HG02852 (cell line): ENCODE measurements at regions not wholly inside any gene's neighbourhood (a gene's known extent, or its start where the extent isn't known, plus 50 kb on each side); places are given as distances from the start of the nearest gene placed in this dataset.

Experiments
- ATAC-seq: cut with Tn5 transposase; IDR thresholded peaks from one replicate; pipeline ENCODE4 v1.9.1; 2021; ENCODE audit warnings: mild to moderate bottlenecking, moderate library complexity; ENCODE audit not compliant: unreplicated experiment

DNA sequence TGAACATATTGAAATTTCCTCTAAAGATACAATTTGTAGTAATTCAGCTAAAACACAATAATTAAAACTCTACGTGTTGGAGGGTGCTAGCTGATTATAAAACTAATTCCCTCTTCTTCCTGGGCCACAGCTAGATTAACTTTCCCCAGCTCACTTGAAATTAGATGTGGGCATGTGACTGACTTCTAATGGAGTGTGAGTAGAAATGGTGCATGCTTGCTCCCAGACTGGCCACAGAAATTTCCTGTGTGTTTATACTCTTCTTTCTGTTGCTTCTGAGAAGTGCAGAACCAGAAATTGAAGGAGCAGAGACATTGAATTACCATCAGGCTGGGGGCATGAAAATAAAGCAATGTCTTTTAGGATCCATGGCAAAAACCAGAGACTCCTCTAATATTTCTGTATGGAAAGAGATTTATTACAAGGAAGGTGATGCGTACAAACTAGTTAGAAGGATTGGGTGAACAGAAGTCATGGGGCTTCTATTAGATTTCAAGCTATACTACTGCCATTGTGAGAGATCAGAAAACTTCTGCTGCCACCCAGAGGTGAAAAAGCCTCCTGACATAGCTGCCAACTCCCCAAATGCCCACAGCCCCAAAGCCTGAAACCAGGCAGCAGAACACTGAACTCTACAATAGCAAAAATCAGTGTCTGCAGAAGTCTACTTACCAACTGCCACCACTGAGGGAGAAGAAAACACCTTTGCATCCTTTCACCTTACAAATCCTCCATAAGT lies 379.2 kb upstream of the MIR17HG start:
- ATAC-seq, result no peak

DNA sequence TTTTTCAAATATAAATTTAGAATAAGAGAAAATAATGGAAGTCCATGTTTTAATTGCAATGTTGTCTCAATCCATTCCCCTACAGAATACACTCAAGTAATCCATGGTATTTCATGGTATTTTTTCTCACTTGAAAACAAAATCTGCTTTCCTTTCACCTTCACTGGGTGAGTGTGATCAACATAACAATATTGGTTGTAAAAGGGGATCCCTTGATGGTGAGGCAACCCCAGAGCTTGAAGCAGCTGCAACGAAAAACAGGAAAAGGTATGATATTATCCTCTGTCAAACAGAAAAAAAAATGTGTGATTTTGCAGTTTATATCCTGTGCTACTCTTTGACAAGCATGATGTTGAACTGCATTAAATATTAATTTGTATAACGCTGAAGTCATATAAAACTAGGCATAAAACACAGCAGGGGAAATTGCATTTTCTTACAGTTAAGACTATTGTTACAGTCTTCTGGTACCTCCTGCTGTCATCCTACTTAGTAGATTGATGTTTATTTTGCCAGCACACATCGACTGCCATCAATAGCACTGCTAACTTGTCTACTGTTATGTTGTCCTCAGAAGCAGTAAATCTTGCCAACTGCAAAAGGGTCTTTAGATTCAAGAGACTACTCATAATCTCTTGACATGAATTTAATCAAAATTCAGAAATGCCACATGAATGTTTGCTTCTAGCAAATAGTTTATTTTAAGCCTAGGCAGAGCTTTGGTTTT lies 373.1 kb upstream of the MIR17HG start:
- ATAC-seq, result no peak

DNA sequence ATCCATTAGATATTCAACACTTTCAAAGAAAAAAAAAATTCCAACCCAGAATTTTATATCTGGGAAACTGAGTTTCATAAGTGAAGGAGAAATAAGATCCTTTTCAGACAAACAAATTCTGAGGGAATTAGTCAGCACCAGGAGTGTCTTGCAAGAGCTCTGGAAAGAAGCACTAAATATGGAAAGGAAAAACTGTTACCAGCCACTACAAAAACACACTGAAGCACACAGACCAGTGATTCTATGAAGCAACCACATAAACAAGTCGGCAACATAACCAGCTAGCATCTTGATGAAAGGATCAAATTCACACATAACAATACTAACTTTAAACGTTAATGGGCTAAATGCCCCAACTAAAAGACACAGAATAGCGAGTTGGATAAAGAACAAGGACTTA lies 368.4 kb upstream of the MIR17HG start:
- ATAC-seq, result no peak

DNA sequence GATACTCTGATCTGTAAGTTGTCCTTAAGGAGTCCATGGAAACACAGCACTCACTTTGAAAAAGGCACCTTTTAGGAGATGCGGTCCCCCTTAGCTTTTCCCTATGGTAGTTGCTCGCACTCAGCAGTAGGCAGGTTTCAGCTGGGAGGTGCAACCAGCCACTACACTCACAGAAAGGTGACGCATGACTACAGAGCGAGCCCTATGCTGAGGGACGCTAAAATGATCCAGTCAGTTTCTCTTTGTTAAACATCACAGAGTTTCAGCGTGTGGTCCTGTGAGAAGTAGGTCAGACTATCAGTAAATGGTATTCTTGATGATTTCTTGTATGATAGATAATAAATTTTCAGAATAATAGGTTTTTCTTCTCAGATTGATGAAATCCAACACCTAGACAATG lies 362.7 kb upstream of the MIR17HG start:
- ATAC-seq, result no peak

DNA sequence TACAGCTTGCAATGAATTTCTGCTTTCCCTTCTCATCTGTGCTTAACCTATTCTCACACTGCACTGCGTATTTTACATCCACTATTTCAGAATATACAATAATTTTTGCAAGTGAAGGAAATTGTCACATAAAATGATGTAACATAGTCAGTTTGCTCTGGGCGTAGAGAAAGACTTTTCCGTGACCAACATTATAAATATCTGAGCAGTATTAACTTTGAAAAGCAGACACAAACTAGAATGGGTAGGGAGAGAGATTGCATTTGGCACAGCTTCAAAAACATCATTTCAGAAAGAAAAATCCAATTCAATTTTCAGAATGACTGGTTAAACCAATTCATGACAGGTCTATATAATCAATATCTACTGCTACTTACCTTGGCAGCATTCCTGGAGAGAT lies 352.5 kb upstream of the MIR17HG start:
- no peak for ATAC-seq

DNA sequence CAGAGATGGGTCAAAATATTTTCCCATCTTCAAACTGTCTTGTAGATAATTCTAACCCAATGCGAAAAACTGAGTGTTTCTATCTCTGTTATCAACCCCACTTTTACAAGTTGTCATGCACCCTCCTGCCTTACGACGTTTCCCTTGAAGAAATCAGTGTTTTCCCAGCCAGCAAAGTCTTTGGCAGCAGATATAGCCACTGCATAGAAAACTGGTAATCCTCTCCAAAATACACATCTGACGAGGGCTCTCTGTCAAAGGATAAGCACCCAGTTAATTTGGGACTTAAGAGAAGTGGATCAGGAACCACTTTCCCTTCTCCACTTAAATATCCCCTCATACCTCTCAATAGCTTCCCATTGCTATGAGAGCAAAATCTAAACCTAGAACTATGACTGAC lies 351.9 kb upstream of the MIR17HG start:
- ATAC-seq, result no peak

DNA sequence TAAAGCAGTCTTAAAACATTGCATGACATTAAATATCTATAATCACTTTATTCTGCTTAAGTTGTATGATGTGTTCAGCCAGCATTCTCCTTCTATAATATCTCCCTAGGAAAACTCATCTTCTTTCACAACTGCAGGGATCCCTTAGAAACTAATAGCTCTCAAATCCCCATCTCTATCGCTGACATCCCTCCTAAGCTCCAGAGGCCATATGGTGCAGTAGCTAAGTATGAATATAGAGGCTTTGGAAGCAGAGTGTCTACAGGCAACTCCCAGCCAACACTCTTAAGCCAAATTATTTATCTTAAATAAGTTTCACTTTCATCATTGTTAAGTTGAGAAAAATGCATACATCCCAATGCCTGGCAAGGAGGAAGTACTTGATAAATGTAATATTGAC lies 349.5 kb upstream of the MIR17HG start:
- ATAC-seq, result no peak

DNA sequence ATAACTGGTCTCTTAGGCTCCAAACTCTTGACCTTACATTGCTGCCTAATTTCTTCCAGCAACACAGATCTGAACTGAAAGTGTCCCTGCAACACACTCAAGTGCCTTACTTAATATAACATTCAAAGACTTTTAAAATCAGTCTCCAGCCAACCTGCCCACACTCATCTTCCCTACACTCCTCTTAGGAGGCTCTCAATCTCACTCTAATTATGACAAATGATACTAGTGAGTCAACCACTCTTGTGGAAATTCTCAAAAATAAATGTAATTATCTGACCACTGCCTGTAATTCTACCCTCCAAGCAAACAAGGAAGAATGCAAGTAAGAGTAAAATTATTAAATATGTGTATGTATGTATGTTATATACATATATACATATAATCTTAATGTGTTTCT lies 348.1 kb upstream of the MIR17HG start:
- no peak for ATAC-seq

DNA sequence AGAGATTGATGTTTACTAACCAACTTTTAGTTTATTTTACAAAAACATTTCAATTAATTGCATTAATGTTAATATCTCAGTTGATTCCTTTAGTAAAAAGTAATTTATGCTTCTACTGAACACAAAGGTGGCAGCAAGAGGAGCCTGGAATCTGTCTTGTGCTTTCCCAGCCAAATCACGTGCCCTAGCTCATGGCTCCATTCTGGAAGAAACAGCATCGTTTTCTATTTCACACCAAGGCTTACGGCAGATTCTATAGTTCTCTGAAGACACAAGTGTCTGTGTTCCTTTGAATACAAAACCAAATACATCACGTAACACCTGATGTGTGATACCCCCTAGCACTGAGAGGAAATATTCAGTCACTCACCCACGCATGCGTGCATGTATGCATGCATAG lies 346.1 kb upstream of the MIR17HG start:
- no peak for ATAC-seq

DNA sequence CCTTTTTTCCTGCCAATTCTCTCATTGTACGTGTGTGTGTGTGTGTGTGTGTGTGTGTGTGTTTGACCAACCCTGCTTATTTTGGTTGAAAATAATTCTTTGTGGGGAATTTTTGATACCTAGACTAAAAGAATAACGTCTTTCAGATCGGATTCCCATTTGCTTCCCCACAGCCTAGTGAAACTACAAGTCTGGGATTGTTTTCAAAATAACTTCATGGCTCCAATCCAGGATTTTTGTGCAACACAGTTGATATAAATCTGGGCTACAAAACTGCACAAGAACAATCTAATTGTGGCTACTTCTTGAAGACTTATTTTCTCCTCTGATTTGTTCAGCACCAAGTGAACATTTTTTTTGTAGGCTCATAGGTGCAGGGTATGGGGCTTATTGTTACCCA lies 332.8 kb upstream of the MIR17HG start:
- ATAC-seq, result no peak

DNA sequence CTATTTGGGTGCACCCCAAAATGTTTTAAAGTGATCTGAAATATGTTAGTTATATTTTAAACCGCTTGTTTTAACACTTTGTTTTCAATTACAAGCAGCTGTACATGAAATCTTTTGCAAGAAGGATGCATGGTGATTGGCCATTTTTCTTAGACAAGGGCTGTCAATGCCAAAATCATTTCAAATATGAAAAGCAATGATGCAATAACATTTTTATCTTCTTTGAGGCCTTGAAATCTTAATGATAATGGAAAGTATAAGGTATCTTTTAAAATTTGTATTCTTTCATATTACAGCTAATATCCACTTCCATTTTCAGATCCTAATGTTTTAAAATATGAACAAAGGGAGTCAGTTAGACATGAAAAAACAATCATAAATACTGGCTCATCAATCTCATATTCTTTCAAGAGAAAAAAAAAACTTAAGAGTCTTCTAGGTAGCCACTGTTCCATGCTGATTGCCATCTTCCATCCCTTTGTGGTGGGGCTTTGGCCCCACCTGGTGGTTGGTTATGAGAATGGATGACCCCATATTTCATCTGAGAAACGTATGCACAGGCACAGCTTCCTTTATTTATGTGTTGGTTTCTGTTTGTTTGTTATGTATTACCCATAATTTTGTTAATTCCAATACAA lies 330.3 kb upstream of the MIR17HG start:
- ATAC-seq, result peak; percentile 99

DNA sequence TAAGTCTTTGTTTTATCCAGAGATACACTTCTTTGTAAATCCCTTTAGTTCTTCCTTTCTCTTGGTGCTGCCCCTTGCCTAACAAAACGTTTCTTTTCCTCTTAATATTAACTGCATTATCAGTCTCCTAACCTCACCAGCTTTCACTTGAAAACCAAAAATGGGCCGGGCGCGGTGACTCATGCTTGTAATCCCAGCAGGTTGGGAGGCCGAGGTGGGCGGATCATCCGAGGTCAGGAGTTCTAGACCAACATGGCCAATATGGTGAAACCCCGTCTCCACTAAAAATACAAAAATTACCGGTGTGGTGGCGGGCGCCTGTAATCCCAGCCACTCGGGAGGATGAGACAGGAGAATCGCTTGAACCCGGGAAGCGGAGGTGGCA lies 329.8 kb upstream of the MIR17HG start:
- ATAC-seq, result peak; percentile 23

DNA sequence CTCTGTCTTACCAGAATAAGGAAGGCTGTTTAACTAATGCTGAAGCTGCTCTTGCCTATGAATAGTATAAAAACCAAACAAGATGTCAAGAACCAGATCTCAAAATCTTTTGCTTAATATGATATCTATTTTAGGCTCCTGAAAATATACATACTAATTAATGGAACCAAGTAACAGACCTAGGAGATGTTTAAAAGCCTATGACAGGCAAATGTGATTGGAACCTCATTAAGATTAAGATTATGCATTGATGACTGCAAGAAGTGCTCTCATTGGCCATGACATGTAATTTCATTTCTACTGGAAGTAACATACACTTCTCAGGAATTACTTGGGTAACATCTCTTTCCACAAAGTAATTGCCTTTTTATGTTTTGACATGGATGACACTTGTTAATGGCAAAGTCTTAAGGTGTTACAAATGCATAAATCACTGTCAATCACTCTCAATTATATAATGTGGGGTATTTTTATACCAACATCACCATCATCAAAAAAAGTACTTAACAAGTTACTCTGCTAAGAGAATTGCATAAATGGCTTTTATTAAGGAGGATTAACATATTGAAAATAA lies 326.9 kb upstream of the MIR17HG start:
- no peak for ATAC-seq

DNA sequence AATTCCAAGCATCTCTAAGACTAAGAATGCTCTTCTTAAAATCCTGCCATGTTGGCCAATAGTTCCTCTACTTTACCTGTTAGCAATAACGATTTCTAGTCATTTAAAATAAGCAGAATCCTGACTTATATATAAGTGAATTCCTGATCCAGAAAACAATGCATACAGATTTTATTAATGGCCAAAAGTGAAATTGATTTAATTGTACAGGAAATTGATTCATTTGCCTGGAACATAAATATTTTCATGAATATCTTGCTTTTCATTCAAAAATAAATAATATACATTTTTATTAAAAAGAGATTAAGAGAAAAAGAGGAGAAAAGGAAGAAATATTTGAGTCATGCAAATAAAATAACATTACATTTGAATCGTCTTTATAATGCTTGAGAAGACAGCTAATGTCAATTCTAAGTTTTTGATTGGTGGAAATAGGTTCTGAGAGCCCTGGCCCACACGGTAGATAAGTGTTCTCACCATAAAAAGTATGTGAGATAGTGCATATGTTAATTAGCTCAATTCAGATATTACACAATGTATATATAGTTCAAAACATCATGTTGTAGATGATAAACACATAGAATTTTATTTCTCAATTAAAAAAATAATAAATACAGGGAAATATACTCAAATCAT lies 323.2 kb upstream of the MIR17HG start:
- no peak for ATAC-seq

DNA sequence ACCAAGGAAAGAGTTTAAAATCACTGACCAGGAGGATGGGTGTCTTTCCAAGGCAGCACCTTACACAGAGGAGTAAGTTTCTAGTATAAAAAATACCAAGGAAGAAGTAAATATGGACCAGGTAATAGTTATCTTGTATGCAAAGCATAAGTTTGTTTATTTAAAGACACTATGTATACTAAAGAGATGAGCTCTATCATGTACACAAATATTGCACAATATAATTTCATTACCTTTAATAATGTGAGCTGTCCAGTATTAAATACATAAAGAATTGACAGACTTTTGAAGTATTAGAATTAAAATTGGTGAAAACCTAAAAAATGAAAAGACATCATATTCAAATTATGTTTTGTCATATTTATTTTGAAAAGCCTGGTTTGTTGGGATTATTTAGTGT lies 322.0 kb upstream of the MIR17HG start:
- no peak for ATAC-seq

DNA sequence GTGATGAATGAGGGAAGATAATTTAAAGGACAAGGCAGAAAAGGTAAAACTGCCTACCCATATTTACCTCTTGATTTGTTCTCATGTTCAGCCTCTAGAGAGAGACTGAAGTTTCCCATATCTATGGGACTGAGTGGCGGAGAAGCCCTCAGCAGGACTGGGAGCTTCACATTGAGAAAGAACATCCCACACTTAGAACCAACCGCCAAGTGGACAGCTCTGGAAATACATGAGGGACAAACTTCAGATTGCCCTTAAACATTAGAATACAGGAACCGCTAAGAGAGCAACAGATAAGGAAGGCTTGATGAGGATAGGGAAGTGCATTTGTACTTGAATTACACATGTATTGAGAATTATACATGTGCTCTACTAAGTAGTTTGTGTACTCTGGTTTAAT lies 316.0 kb upstream of the MIR17HG start:
- ATAC-seq, result no peak

DNA sequence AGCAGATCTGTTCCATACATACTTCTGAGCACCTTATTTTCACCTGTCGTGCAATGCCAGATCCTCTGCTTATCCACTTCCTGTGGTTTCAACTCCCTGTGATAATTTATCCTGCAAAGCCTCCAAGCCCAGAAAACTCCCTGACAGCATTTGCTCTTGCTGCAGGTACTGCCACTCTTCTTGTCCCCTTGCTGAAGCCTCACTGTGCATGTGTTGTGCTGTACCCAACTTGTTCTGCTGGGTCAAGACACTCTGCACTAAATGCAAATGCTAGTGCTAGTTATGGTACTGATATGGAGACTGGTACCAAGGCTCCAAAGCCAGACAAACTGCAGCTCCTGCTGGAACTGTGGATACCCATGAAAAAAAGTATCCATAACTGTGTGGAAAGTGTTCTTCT lies 315.4 kb upstream of the MIR17HG start:
- ATAC-seq, result no peak

DNA sequence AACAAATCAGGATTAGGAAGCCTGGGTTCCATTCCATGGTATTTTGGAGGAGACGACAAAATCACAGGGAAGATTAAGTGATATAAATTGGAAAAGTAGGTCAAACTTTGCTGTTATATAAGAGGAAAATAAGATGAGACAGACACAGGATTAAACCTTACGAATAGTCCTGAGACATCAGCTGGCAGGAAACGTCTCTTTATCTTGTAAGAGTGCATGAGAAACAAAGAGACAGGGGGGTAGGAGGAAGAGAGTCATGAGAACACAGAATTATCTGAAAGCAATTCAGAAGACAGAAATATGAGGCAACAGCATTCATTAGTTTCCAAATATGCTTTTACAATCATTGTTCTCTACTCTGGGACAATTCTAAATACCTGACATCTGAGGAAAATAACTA lies 310.6 kb upstream of the MIR17HG start:
- ATAC-seq, result no peak

DNA sequence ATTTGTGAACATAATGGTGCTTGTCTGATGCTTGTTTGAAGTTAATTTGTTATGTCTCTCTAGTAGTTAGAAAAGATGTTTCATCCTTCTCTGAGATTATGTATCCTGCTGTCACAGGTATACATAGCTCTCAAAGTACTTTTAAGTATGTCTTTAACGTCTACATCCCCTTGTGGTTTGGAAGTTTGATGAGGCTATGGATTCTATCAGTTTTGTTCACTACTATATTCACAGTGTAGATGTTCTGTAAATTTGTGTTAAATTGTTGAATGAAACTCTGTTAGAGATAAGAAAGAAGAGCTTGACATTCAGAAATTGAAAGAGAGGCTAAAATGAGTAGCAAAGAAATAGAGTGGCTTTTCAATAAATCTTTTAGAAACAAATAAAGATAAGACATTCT lies 304.6 kb upstream of the MIR17HG start:
- ATAC-seq, result no peak

DNA sequence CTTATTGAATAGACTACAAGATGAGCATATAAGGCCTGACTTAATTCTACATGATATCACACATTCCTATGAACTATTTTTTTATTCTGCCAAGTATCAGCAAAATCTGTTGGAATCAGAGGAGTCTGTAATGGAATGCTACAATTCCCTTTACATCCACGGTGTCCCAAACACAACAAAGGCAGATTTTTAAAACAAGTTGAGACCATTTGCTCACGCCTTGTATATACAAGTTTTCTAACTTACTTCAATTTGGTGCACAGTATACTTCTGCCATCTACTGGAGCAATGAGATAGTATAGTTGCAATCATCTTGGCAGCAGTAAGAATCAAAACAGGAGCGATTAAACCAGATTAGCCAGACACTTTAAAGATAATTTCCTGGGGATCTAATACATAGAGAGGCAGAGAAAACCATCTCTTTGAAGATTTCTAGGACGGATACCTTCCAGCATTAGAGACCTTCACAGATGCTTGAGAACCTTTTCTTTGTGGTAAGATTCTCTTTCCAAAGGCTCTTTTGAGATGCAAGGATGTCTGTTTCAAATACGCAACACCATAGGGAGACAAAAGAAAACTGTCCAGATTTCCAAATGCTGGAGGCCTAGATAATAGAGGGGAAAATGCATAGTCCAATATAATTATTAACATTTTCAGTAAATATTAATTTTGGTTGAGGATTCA lies 302.0 kb upstream of the MIR17HG start:
- no peak for ATAC-seq
